ENCODE measurements at regions not wholly inside any gene's neighbourhood (a gene's known extent, or its start where the extent isn't known, plus 50 kb on each side); places are given as distances from the start of the nearest gene placed in this dataset.

GRCh38 chr9:126132746-126133145 is 193.9 kb upstream of the MVB12B start:
- H3K27ac ChIP-seq, result no peak overlapping the region
- H2AFZ ChIP-seq, result no peak overlapping the region
- no peak overlapping the region for H3K4me2 ChIP-seq (ENCODE audit: low read length)
- H3K9me3 ChIP-seq (ENCODE audit: control insufficient read depth, low read length), result no peaks in the 10 kb centered on the region
- no peak overlapping the region for H3K9ac ChIP-seq
- TF ChIP-seq CTCF (IDR thresholded peaks at IDR 0.05), result no peak
- H3K27me3 ChIP-seq (ENCODE audit: control insufficient read depth, insufficient read depth, low read length), result no peaks in the 10 kb centered on the region
- no peaks in the 10 kb centered on the region for H3K36me3 ChIP-seq (ENCODE audit: control insufficient read depth, insufficient read depth, low read length)
- H3K4me1 ChIP-seq, result no peaks in the 10 kb centered on the region
- no peaks in the 10 kb centered on the region for H3K79me2 ChIP-seq
- no peak overlapping the region for H3K4me3 ChIP-seq (ENCODE audit: low read depth, low read length)

GRCh38 chr9:126144196-126144595 is 182.4 kb upstream of the MVB12B start:
- Histone ChIP-seq H3K9ac (no peak overlapping the region), H3K27me3 (ENCODE audit: control insufficient read depth, insufficient read depth, low read length) (no peaks in the 10 kb centered on the region), H3K4me3 (ENCODE audit: low read depth, low read length) (no peak overlapping the region), H3K9me3 (ENCODE audit: control insufficient read depth, low read length) (no peaks in the 10 kb centered on the region), H3K36me3 (ENCODE audit: control insufficient read depth, insufficient read depth, low read length) (no peaks in the 10 kb centered on the region), H2AFZ (no peak overlapping the region), H3K4me2 (ENCODE audit: low read length) (no peak overlapping the region), H3K79me2 (no peaks in the 10 kb centered on the region), H3K27ac (no peak overlapping the region), H3K4me1 (no peaks in the 10 kb centered on the region)
- TF ChIP-seq CTCF (IDR thresholded peaks at IDR 0.05), result no peak

GRCh38 chr9:126144603-126145456 is 181.8 kb upstream of the MVB12B start:
- H3K9ac ChIP-seq, result no peak overlapping the region
- H3K36me3 ChIP-seq (ENCODE audit: control insufficient read depth, insufficient read depth, low read length), result no peaks in the 10 kb centered on the region
- H3K27ac ChIP-seq, result no peak overlapping the region
- no peaks in the 10 kb centered on the region for H3K27me3 ChIP-seq (ENCODE audit: control insufficient read depth, insufficient read depth, low read length)
- H3K4me1 ChIP-seq, result no peaks in the 10 kb centered on the region
- H3K4me3 ChIP-seq (ENCODE audit: low read depth, low read length), result no peak overlapping the region
- H2AFZ ChIP-seq, result no peak overlapping the region
- no peak overlapping the region for H3K4me2 ChIP-seq (ENCODE audit: low read length)
- H3K9me3 ChIP-seq (ENCODE audit: control insufficient read depth, low read length), result no peaks in the 10 kb centered on the region
- H3K79me2 ChIP-seq, result no peaks in the 10 kb centered on the region
- no peak for TF ChIP-seq CTCF (IDR thresholded peaks at IDR 0.05)

GRCh38 chr9:126145887-126146253 is 180.8 kb upstream of the MVB12B start:
- Histone ChIP-seq H2AFZ (no peak overlapping the region), H3K36me3 (ENCODE audit: control insufficient read depth, insufficient read depth, low read length) (no peaks in the 10 kb centered on the region), H3K4me1 (no peaks in the 10 kb centered on the region), H3K27ac (no peak overlapping the region), H3K4me3 (ENCODE audit: low read depth, low read length) (no peak overlapping the region), H3K9me3 (ENCODE audit: control insufficient read depth, low read length) (no peaks in the 10 kb centered on the region), H3K4me2 (ENCODE audit: low read length) (no peak overlapping the region), H3K79me2 (no peaks in the 10 kb centered on the region), H3K9ac (no peak overlapping the region), H3K27me3 (ENCODE audit: control insufficient read depth, insufficient read depth, low read length) (no peaks in the 10 kb centered on the region)
- no peak for TF ChIP-seq CTCF (IDR thresholded peaks at IDR 0.05)
